Ovary (tissue), 3 donors: ENCODE measurements at regions not wholly inside any gene's neighbourhood (a gene's known extent, or its start where the extent isn't known, plus 50 kb on each side); places are given as distances from the start of the nearest gene placed in this dataset.

Source experiments
- EP300 ChIP-seq: sonication (generic); formaldehyde crosslinking; IDR thresholded peaks from one replicate; pipeline ENCODE4 v1.6.1; 2017; ENCODE audit warnings: antibody characterized with exemption
- POLR2A ChIP-seq: fragments of 450-650 bp; IDR thresholded peaks from one replicate; pipeline ENCODE4 v1.6.1; 2017; ENCODE audit warnings: antibody characterized with exemption, mild to moderate bottlenecking, moderate library complexity
- TF ChIP-seq, protein P1 (sequence below), 3 donors: fragments of 450-650 bp in 2 of 3; fragments of 200-600 bp in 1 of 3; IDR thresholded peaks; one replicate each; pipeline versions ENCODE4 v1.5.1 to v1.8.0; 2016 to 2022; ENCODE audit warnings: antibody characterized with exemption in 3 of 3, mild to moderate bottlenecking in 1 of 3
- donor health status: DM: no; HTN: no; CAD: no.

DNA sequence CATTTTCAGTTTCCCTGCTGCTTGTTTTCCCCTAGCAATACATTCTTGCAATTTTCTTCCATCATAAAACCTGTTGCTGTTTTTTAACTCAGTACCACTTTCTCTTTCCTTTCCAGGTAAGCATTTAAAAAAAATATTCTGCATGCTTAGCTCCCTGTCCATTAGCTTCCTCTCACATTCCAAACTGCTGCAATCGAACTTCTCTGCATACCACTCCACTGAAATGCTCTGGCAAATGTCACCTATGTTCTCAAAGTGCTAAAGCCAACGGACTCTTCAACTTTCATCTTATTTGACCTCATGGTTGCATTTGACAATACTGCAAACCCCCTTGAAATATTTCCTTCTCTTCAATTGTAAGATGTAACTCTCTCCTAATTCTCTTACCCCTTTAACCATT, 192.7 kb downstream of the ANAPC10 start:
- no peak for TF ChIP-seq EP300
- TF ChIP-seq, protein P1, sequence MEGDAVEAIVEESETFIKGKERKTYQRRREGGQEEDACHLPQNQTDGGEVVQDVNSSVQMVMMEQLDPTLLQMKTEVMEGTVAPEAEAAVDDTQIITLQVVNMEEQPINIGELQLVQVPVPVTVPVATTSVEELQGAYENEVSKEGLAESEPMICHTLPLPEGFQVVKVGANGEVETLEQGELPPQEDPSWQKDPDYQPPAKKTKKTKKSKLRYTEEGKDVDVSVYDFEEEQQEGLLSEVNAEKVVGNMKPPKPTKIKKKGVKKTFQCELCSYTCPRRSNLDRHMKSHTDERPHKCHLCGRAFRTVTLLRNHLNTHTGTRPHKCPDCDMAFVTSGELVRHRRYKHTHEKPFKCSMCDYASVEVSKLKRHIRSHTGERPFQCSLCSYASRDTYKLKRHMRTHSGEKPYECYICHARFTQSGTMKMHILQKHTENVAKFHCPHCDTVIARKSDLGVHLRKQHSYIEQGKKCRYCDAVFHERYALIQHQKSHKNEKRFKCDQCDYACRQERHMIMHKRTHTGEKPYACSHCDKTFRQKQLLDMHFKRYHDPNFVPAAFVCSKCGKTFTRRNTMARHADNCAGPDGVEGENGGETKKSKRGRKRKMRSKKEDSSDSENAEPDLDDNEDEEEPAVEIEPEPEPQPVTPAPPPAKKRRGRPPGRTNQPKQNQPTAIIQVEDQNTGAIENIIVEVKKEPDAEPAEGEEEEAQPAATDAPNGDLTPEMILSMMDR (IDR thresholded peaks at IDR 0.05) = no peak
- TF ChIP-seq POLR2A = no peak
